ENCODE measurements at regions not wholly inside any gene's neighbourhood (a gene's known extent, or its start where the extent isn't known, plus 50 kb on each side); places are given as distances from the start of the nearest gene placed in this dataset.

DNA sequence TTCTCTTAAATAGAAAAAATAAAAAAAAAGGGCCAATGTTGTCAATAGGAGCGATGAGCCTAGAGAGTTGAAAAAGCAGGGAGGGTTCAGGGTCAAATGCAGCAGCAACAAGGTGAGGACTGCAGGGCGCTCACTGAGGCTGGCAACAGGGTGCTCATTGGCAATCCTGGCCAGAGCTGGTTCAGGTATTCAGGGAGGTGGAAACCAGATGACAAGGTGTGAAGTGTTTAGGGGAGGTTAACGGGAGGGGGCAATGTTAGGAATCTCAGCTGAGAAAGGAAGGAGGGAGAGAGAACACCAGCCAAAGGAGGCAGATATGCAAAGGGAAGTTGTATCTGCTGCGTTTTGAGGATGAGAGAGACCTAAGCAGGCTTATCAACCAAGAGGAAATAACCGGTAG lies 129.8 kb upstream of the DAB1 start:
- Histone ChIP-seq H3K4me2 (ENCODE audit: low read length) (no peak overlapping the region), H4K20me1 (ENCODE audit: insufficient read depth, low read length) (no peaks in the 10 kb centered on the region), H3K4me1 (ENCODE audit: insufficient read depth, low read length) (no peaks in the 10 kb centered on the region), H3K4me3 (ENCODE audit: insufficient read depth, low read depth, low read length) (no peak overlapping the region), H3K27me3 (ENCODE audit: insufficient read depth, low read length) (no peaks in the 10 kb centered on the region), H3K27ac (ENCODE audit: low read depth, low read length) (no peak overlapping the region), H3K79me2 (ENCODE audit: insufficient read depth, low read length) (no peaks in the 10 kb centered on the region), H2AFZ (ENCODE audit: low read depth, low read length) (no peak overlapping the region), H3K9ac (ENCODE audit: low read length) (no peak overlapping the region), H3K9me3 (ENCODE audit: insufficient read depth, low read depth, low read length) (no peaks in the 10 kb centered on the region), H3K36me3 (ENCODE audit: insufficient read depth, low read length) (no peaks in the 10 kb centered on the region)
- DNase-seq (ENCODE audit: low read depth), result no peak
- Mint-ChIP-seq H3K27ac (ENCODE audit: unreplicated experiment) (no peak overlapping the region), H3K27me3 (ENCODE audit: low read depth, unreplicated experiment) (peaks cover 9% of the 10 kb centered on the region), H3K36me3 (ENCODE audit: low read depth, unreplicated experiment) (no peaks in the 10 kb centered on the region), H3K4me1 (ENCODE audit: low read depth, unreplicated experiment) (peaks cover 6% of the 10 kb centered on the region), H3K9me3 (ENCODE audit: unreplicated experiment) (no peaks in the 10 kb centered on the region), H3K4me3 (ENCODE audit: unreplicated experiment) (no peak overlapping the region)
- FAIRE-seq, result no peak
- TF ChIP-seq EZH2 (IDR thresholded peaks at IDR 0.05; ENCODE audit: insufficient read depth, low read length) (no peak), CTCF (IDR thresholded peaks at IDR 0.05; ENCODE audit: insufficient read depth, low read depth, low read length) (no peak)

- FAIRE-seq, result no peak
- no peak for DNase-seq (ENCODE audit: low read depth)
Observed at GRCh38 chr1:57551476-57551875, 127.6 kb upstream of the DAB1 start.

More at GRCh38 chr1:57551476-57551875, 127.6 kb upstream of the DAB1 start:
- Mint-ChIP-seq H3K27me3 (ENCODE audit: low read depth, unreplicated experiment) (peaks cover 9% of the 10 kb centered on the region), H3K9me3 (ENCODE audit: unreplicated experiment) (no peaks in the 10 kb centered on the region), H3K27ac (ENCODE audit: unreplicated experiment) (no peak overlapping the region), H3K4me1 (ENCODE audit: low read depth, unreplicated experiment) (peaks cover 6% of the 10 kb centered on the region), H3K36me3 (ENCODE audit: low read depth, unreplicated experiment) (no peaks in the 10 kb centered on the region), H3K4me3 (ENCODE audit: unreplicated experiment) (no peak overlapping the region)
- Histone ChIP-seq H4K20me1 (ENCODE audit: insufficient read depth, low read length) (no peaks in the 10 kb centered on the region), H3K4me3 (ENCODE audit: insufficient read depth, low read depth, low read length) (no peak overlapping the region), H3K79me2 (ENCODE audit: insufficient read depth, low read length) (no peaks in the 10 kb centered on the region), H3K27ac (ENCODE audit: low read depth, low read length) (no peak overlapping the region), H3K27me3 (ENCODE audit: insufficient read depth, low read length) (no peaks in the 10 kb centered on the region), H3K4me1 (ENCODE audit: insufficient read depth, low read length) (no peaks in the 10 kb centered on the region), H3K36me3 (ENCODE audit: insufficient read depth, low read length) (no peaks in the 10 kb centered on the region), H3K4me2 (ENCODE audit: low read length) (no peak overlapping the region), H3K9me3 (ENCODE audit: insufficient read depth, low read depth, low read length) (no peaks in the 10 kb centered on the region), H3K9ac (ENCODE audit: low read length) (no peak overlapping the region), H2AFZ (ENCODE audit: low read depth, low read length) (no peak overlapping the region)
- no peak for TF ChIP-seq EZH2 (IDR thresholded peaks at IDR 0.05; ENCODE audit: insufficient read depth, low read length)
- no peak for TF ChIP-seq CTCF (IDR thresholded peaks at IDR 0.05; ENCODE audit: insufficient read depth, low read depth, low read length)

Measured in astrocyte (in vitro differentiated cells and primary cell).